ENCODE measurements at regions not wholly inside any gene's neighbourhood (a gene's known extent, or its start where the extent isn't known, plus 50 kb on each side); places are given as distances from the start of the nearest gene placed in this dataset.

DNA sequence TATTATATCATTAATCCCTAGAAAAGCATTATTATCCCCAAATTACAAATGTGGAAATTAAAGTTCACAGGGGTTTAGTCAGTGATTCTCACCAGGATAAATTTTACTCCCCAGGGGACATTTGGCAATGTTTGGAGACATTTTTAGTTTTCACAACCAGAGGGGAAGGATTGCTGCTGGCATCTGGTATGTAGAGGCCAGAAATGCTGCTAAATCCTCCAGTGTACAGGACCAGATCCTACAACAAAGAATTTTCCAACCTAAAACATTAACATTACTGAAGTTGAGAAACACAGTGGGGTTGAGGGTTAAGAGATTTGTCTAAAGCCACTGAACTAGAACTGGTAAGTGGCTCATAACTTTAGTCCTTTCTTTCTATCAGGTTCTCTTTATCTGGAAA is 162.0 kb upstream of the SYT6 start:
- no peaks in the 10 kb centered on the region for H3K4me1 Mint-ChIP-seq (ENCODE audit: low read depth, unreplicated experiment)
- TF ChIP-seq, protein P1, sequence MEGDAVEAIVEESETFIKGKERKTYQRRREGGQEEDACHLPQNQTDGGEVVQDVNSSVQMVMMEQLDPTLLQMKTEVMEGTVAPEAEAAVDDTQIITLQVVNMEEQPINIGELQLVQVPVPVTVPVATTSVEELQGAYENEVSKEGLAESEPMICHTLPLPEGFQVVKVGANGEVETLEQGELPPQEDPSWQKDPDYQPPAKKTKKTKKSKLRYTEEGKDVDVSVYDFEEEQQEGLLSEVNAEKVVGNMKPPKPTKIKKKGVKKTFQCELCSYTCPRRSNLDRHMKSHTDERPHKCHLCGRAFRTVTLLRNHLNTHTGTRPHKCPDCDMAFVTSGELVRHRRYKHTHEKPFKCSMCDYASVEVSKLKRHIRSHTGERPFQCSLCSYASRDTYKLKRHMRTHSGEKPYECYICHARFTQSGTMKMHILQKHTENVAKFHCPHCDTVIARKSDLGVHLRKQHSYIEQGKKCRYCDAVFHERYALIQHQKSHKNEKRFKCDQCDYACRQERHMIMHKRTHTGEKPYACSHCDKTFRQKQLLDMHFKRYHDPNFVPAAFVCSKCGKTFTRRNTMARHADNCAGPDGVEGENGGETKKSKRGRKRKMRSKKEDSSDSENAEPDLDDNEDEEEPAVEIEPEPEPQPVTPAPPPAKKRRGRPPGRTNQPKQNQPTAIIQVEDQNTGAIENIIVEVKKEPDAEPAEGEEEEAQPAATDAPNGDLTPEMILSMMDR (IDR thresholded peaks at IDR 0.05; ENCODE audit: unreplicated experiment): no peak
- DNase-seq: no peak
- H3K27me3 Mint-ChIP-seq (ENCODE audit: unreplicated experiment): peaks cover 34% of the 10 kb centered on the region
- H3K36me3 Mint-ChIP-seq (ENCODE audit: insufficient read depth, unreplicated experiment): no peaks in the 10 kb centered on the region
- intact Hi-C loops (cut with micrococcal nuclease; ENCODE audit: unreplicated experiment): no loop called here
- no peak overlapping the region for H3K4me3 Mint-ChIP-seq (ENCODE audit: low read depth, unreplicated experiment)
- no TSS peak for BruUV-seq (replicated peaks)
- no peak overlapping the region for H3K27ac Mint-ChIP-seq (ENCODE audit: unreplicated experiment)
- H3K9me3 Mint-ChIP-seq (ENCODE audit: low read depth, unreplicated experiment): no peaks in the 10 kb centered on the region
- CTCF ChIA-PET: no interaction called here

DNA sequence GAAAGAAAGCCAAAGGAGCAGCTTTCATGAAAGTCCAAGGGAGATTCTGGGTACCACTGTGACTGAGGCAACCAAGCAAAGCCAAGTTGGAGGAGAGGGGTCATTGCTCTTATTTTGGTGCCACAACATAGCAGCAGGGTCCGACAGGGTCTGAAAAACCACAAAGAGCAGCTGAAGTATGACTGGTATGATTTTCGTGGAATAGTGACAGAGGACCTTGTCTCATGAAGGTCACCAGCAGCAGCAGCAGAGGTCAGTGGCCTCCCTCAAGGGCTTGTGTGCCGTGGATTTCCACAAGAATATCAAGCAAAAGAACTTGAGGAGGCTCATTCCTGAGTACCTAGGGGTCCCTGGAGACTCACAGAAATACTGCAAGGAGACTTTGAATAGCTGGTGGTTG is 160.9 kb upstream of the SYT6 start:
- H3K27me3 Mint-ChIP-seq (ENCODE audit: unreplicated experiment): peaks cover 37% of the 10 kb centered on the region
- intact Hi-C loops (cut with micrococcal nuclease; ENCODE audit: unreplicated experiment): no loop called here
- CTCF ChIA-PET: no interaction called here
- no peaks in the 10 kb centered on the region for H3K36me3 Mint-ChIP-seq (ENCODE audit: insufficient read depth, unreplicated experiment)
- H3K27ac Mint-ChIP-seq (ENCODE audit: unreplicated experiment): no peak overlapping the region
- TF ChIP-seq, protein P1 (IDR thresholded peaks at IDR 0.05; ENCODE audit: unreplicated experiment): no peak
- no peak for DNase-seq
- BruUV-seq (replicated peaks): no TSS peak
- H3K4me3 Mint-ChIP-seq (ENCODE audit: low read depth, unreplicated experiment): no peak overlapping the region
- no peaks in the 10 kb centered on the region for H3K9me3 Mint-ChIP-seq (ENCODE audit: low read depth, unreplicated experiment)
- H3K4me1 Mint-ChIP-seq (ENCODE audit: low read depth, unreplicated experiment): no peaks in the 10 kb centered on the region

DNA sequence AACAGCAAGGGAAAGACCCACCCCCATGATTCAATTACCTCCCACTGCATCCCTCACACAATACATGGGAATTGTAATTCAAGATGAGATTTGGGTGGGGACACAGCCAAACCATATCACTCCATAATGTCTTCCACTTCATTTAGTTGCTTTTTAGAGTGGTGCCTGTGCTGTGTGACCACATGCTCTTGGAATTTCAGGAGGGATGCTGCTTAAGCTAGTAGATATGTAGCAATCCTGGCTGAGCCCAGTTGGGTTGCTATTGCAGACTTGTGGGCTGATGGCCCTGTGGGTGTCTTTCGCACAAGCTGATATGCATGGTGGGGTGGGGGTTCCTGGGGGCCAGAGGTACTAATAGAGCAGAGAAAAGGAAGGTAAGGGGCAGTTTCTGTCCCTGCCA is 160.4 kb upstream of the SYT6 start:
- Mint-ChIP-seq H3K27me3 (ENCODE audit: unreplicated experiment) (peaks cover 37% of the 10 kb centered on the region), H3K4me1 (ENCODE audit: low read depth, unreplicated experiment) (no peaks in the 10 kb centered on the region), H3K27ac (ENCODE audit: unreplicated experiment) (no peak overlapping the region), H3K9me3 (ENCODE audit: low read depth, unreplicated experiment) (no peaks in the 10 kb centered on the region), H3K36me3 (ENCODE audit: insufficient read depth, unreplicated experiment) (no peaks in the 10 kb centered on the region), H3K4me3 (ENCODE audit: low read depth, unreplicated experiment) (no peak overlapping the region)
- intact Hi-C loops (cut with micrococcal nuclease; ENCODE audit: unreplicated experiment): no loop called here
- TF ChIP-seq, protein P1 (IDR thresholded peaks at IDR 0.05; ENCODE audit: unreplicated experiment): no peak
- no peak for DNase-seq
- BruUV-seq (replicated peaks): no TSS peak
- CTCF ChIA-PET: no interaction called here

DNA sequence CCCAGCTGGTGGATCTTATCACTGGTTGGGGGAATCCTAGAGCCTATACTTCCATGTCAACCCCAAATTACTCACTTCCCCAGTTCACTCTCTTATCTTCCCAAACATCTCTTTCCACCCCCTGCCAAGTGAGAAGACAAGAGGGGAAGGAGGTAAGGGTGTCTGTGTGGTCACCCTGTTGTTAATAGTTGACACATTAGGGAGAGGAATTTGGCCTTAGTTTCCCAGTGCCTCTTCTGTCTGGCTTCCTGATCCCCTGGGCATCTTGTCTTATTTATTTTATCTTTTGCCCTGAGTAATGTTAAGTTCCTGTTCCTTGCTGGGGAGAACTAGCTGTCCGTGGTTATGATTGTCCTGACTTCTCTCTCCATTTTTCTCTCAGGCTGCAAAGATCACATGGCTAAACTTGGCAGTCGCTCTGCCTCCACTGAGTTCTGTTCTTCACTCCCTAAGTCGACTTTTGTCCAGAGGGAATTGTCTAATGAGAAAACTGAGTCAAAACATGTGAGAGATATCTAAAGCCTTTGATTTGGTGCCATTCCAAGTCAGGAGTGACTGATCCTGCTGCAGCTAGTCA is 157.1 kb upstream of the SYT6 start:
- TF ChIP-seq, protein P1 (IDR thresholded peaks at IDR 0.05; ENCODE audit: unreplicated experiment): no peak
- H3K4me1 Mint-ChIP-seq (ENCODE audit: low read depth, unreplicated experiment): no peaks in the 10 kb centered on the region
- H3K36me3 Mint-ChIP-seq (ENCODE audit: insufficient read depth, unreplicated experiment): no peaks in the 10 kb centered on the region
- H3K9me3 Mint-ChIP-seq (ENCODE audit: low read depth, unreplicated experiment): no peaks in the 10 kb centered on the region
- CTCF ChIA-PET: no interaction called here
- H3K27me3 Mint-ChIP-seq (ENCODE audit: unreplicated experiment): peaks cover 56% of the 10 kb centered on the region
- H3K27ac Mint-ChIP-seq (ENCODE audit: unreplicated experiment): no peak overlapping the region
- intact Hi-C loops (cut with micrococcal nuclease; ENCODE audit: unreplicated experiment): no loop called here
- no peak for DNase-seq
- BruUV-seq (replicated peaks): no TSS peak
- no peak overlapping the region for H3K4me3 Mint-ChIP-seq (ENCODE audit: low read depth, unreplicated experiment)
